ENCODE measurements at regions not wholly inside any gene's neighbourhood (a gene's known extent, or its start where the extent isn't known, plus 50 kb on each side); places are given as distances from the start of the nearest gene placed in this dataset.

DNA sequence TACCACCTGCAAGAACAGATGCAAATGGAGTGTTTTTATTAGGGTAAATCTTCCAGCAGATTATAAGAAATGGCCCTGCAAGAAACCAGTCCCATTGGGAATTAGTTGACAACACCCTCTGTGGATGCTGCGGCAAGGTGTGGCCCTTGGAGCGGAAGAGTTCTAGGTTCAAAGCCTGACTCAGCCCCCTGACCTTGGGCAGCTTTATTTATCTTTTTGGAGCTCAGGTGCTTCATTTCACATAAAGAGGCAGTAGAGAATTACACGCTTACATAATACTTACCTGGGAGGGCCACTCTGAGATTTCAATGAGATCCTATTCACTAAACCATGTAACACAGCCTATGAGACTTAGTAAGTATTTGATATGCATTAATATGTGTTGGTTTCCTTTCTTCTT, 318.2 kb upstream of the SOX9 start:
- Histone ChIP-seq H3K36me3 (ENCODE audit: insufficient read depth) (no peaks in the 10 kb centered on the region), H4K20me1 (replicated peaks; ENCODE audit: insufficient read depth) (no peaks in the 10 kb centered on the region), H3K79me2 (replicated peaks; ENCODE audit: insufficient read depth) (no peaks in the 10 kb centered on the region), H3K9me2 (ENCODE audit: insufficient read depth) (peaks cover 7% of the 10 kb centered on the region; the same call in 1 of the 2 replicates), H3K27me3 (ENCODE audit: insufficient read depth) (no peaks in the 10 kb centered on the region), H3K27ac (ENCODE audit: low read depth) (no peak overlapping the region), H3K4me3 (no peak overlapping the region), H3K4me2 (no peak overlapping the region), H3K4me1 (ENCODE audit: insufficient read depth) (no peaks in the 10 kb centered on the region), H2AFZ (no peak overlapping the region), H3F3A (replicated peaks; ENCODE audit: low read depth) (no peaks in the 10 kb centered on the region)
- Mint-ChIP-seq H3K4me1 (peaks cover 6% of the 10 kb centered on the region; the same call in 2 of the 3 replicates), H3K27ac (no peak overlapping the region), H3K36me3 (ENCODE audit: low read depth) (no peaks in the 10 kb centered on the region; the same call in 2 of the 3 replicates), H3K27me3 (ENCODE audit: insufficient read depth, low read depth, poor library complexity) (no peaks in the 10 kb centered on the region), H3K9me3 (peaks cover 3% of the 10 kb centered on the region; the same call in 2 of the 3 replicates), H3K4me3 (no peak overlapping the region)
- TF ChIP-seq, protein P1, sequence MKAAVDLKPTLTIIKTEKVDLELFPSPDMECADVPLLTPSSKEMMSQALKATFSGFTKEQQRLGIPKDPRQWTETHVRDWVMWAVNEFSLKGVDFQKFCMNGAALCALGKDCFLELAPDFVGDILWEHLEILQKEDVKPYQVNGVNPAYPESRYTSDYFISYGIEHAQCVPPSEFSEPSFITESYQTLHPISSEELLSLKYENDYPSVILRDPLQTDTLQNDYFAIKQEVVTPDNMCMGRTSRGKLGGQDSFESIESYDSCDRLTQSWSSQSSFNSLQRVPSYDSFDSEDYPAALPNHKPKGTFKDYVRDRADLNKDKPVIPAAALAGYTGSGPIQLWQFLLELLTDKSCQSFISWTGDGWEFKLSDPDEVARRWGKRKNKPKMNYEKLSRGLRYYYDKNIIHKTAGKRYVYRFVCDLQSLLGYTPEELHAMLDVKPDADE (IDR thresholded peaks at IDR 0.05): no peak
- TF ChIP-seq EZH2 (IDR thresholded peaks at IDR 0.05; ENCODE audit: low read depth, unreplicated experiment) (no peak), CREB1 (CRISPR knock-in tag; IDR thresholded peaks at IDR 0.05; ENCODE audit: low read depth) (no peak)
- DNase-seq (ENCODE audit: low spot score) (no peak), ATAC-seq (no peak)

- H3K36me3 Mint-ChIP-seq (ENCODE audit: low read depth): no peaks in the 10 kb centered on the region; the same call in 2 of the 3 replicates
- no peak for ATAC-seq
- H3K27ac ChIP-seq (ENCODE audit: low read depth): no peak overlapping the region
- no peak for TF ChIP-seq CREB1 (CRISPR knock-in tag; IDR thresholded peaks at IDR 0.05; ENCODE audit: low read depth)
- TF ChIP-seq EZH2phosphoT487 (IDR thresholded peaks at IDR 0.05; ENCODE audit: unreplicated experiment): no peak
- TF ChIP-seq EZH2 (IDR thresholded peaks at IDR 0.05; ENCODE audit: low read depth, unreplicated experiment): no peak
- TF ChIP-seq ZNF114 (CRISPR knock-in tag; IDR thresholded peaks at IDR 0.05): no peak
- TF ChIP-seq JUNB (IDR thresholded peaks at IDR 0.05; ENCODE audit: unreplicated experiment): no peak
- no peak for TF ChIP-seq POLR2AphosphoS5 (IDR thresholded peaks at IDR 0.05; ENCODE audit: low read depth)
- TF ChIP-seq, protein P1 (IDR thresholded peaks at IDR 0.05): no peak
- no peak for TF ChIP-seq CTCF (conservative IDR thresholded peaks at IDR 0.05; ENCODE audit: low read depth in 2 of 2)
- TF ChIP-seq STAT1 (IDR thresholded peaks at IDR 0.05; ENCODE audit: unreplicated experiment): no peak
- TF ChIP-seq, protein P2, sequence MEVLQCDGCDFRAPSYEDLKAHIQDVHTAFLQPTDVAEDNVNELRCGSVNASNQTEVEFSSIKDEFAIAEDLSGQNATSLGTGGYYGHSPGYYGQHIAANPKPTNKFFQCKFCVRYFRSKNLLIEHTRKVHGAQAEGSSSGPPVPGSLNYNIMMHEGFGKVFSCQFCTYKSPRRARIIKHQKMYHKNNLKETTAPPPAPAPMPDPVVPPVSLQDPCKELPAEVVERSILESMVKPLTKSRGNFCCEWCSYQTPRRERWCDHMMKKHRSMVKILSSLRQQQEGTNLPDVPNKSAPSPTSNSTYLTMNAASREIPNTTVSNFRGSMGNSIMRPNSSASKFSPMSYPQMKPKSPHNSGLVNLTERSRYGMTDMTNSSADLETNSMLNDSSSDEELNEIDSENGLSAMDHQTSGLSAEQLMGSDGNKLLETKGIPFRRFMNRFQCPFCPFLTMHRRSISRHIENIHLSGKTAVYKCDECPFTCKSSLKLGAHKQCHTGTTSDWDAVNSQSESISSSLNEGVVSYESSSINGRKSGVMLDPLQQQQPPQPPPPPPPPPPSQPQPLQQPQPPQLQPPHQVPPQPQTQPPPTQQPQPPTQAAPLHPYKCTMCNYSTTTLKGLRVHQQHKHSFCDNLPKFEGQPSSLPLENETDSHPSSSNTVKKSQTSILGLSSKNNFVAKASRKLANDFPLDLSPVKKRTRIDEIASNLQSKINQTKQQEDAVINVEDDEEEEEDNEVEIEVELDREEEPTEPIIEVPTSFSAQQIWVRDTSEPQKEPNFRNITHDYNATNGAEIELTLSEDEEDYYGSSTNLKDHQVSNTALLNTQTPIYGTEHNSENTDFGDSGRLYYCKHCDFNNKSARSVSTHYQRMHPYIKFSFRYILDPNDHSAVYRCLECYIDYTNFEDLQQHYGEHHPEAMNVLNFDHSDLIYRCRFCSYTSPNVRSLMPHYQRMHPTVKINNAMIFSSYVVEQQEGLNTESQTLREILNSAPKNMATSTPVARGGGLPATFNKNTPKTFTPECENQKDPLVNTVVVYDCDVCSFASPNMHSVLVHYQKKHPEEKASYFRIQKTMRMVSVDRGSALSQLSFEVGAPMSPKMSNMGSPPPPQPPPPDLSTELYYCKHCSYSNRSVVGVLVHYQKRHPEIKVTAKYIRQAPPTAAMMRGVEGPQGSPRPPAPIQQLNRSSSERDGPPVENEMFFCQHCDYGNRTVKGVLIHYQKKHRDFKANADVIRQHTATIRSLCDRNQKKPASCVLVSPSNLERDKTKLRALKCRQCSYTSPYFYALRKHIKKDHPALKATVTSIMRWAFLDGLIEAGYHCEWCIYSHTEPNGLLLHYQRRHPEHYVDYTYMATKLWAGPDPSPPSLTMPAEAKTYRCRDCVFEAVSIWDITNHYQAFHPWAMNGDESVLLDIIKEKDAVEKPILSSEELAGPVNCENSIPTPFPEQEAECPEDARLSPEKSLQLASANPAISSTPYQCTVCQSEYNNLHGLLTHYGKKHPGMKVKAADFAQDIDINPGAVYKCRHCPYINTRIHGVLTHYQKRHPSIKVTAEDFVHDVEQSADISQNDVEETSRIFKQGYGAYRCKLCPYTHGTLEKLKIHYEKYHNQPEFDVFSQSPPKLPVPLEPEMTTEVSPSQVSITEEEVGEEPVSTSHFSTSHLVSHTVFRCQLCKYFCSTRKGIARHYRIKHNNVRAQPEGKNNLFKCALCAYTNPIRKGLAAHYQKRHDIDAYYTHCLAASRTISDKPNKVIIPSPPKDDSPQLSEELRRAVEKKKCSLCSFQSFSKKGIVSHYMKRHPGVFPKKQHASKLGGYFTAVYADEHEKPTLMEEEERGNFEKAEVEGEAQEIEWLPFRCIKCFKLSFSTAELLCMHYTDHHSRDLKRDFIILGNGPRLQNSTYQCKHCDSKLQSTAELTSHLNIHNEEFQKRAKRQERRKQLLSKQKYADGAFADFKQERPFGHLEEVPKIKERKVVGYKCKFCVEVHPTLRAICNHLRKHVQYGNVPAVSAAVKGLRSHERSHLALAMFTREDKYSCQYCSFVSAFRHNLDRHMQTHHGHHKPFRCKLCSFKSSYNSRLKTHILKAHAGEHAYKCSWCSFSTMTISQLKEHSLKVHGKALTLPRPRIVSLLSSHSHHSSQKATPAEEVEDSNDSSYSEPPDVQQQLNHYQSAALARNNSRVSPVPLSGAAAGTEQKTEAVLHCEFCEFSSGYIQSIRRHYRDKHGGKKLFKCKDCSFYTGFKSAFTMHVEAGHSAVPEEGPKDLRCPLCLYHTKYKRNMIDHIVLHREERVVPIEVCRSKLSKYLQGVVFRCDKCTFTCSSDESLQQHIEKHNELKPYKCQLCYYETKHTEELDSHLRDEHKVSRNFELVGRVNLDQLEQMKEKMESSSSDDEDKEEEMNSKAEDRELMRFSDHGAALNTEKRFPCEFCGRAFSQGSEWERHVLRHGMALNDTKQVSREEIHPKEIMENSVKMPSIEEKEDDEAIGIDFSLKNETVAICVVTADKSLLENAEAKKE (CRISPR knock-in tag; IDR thresholded peaks at IDR 0.05): no peak
- no peak for TF ChIP-seq NANOG (IDR thresholded peaks at IDR 0.05; ENCODE audit: borderline replicate concordance)
Observed at GRCh38 chr17:71803656-71804284, 317.1 kb upstream of the SOX9 start.

More at GRCh38 chr17:71803656-71804284, 317.1 kb upstream of the SOX9 start:
- DNase-seq (ENCODE audit: low spot score): no peak
- Histone ChIP-seq H2AFZ (no peak overlapping the region), H3K4me1 (ENCODE audit: insufficient read depth) (no peaks in the 10 kb centered on the region), H3K9me2 (ENCODE audit: insufficient read depth) (peaks cover 9% of the 10 kb centered on the region; the same call in 1 of the 2 replicates), H4K20me1 (replicated peaks; ENCODE audit: insufficient read depth) (no peaks in the 10 kb centered on the region), H3K4me2 (no peak overlapping the region), H3K36me3 (ENCODE audit: insufficient read depth) (no peaks in the 10 kb centered on the region), H3K79me2 (replicated peaks; ENCODE audit: insufficient read depth) (no peaks in the 10 kb centered on the region), H3F3A (replicated peaks; ENCODE audit: low read depth) (no peaks in the 10 kb centered on the region), H3K4me3 (no peak overlapping the region), H3K27me3 (ENCODE audit: insufficient read depth) (no peaks in the 10 kb centered on the region)
- Mint-ChIP-seq H3K4me3 (no peak overlapping the region), H3K27ac (no peak overlapping the region), H3K9me3 (peaks cover 3% of the 10 kb centered on the region; the same call in 2 of the 3 replicates), H3K27me3 (ENCODE audit: insufficient read depth, low read depth, poor library complexity) (peaks cover 1% of the 10 kb centered on the region), H3K4me1 (peaks cover 6% of the 10 kb centered on the region; the same call in 2 of the 3 replicates)

Data from GM23338 (cell line).